ENCODE measurements at regions not wholly inside any gene's neighbourhood (a gene's known extent, or its start where the extent isn't known, plus 50 kb on each side); places are given as distances from the start of the nearest gene placed in this dataset.

GRCh38 chr7:26084418-26084817, 67.6 kb upstream of the NFE2L3 start:
- no peak overlapping the region for H3K9ac ChIP-seq (ENCODE audit: low read length)
- no peak for TF ChIP-seq RAD21 (conservative IDR thresholded peaks at IDR 0.05)
- no peak for TF ChIP-seq EZH2 (IDR thresholded peaks at IDR 0.05; ENCODE audit: borderline replicate concordance, insufficient read depth, low read length, poor library complexity, severe bottlenecking)
- TF ChIP-seq TAF1 (IDR thresholded peaks at IDR 0.05; ENCODE audit: low read depth), result no peak
- TF ChIP-seq SMC3 (conservative IDR thresholded peaks at IDR 0.05; ENCODE audit: poor library complexity), result no peak
- no peak for TF ChIP-seq MXI1 (conservative IDR thresholded peaks at IDR 0.05; ENCODE audit: poor library complexity, severe bottlenecking)
- no peak for TF ChIP-seq REST (IDR thresholded peaks at IDR 0.05; ENCODE audit: borderline replicate concordance)
- TF ChIP-seq CTCF (IDR thresholded peaks at IDR 0.05; ENCODE audit: poor library complexity, severe bottlenecking), result no peak
- TF ChIP-seq POLR2AphosphoS5 (IDR thresholded peaks at IDR 0.05), result no peak
- no peak for TF ChIP-seq EP300 (conservative IDR thresholded peaks at IDR 0.05; ENCODE audit: poor library complexity, severe bottlenecking)

GRCh38 chr7:26085771-26086170, 66.2 kb upstream of the NFE2L3 start:
- Histone ChIP-seq H3K4me2 (ENCODE audit: low read length) (no peak overlapping the region), H3K27me3 (ENCODE audit: insufficient read depth, low read depth, low read length) (no peaks in the 10 kb centered on the region), H3F3A (ENCODE audit: insufficient read depth, low read length, poor library complexity, severe bottlenecking) (no peaks in the 10 kb centered on the region), H3K9me3 (ENCODE audit: low read length) (no peaks in the 10 kb centered on the region), H3K36me3 (ENCODE audit: insufficient read depth, low read length) (no peaks in the 10 kb centered on the region), H3K9me2 (ENCODE audit: insufficient read depth, low read length) (no peaks in the 10 kb centered on the region), H3K9ac (ENCODE audit: low read length) (no peak overlapping the region), H4K20me1 (ENCODE audit: insufficient read depth) (no peaks in the 10 kb centered on the region), H3K27ac (ENCODE audit: low read length) (no peak overlapping the region), H2AFZ (ENCODE audit: low read depth, low read length) (no peak overlapping the region), H3K79me2 (replicated peaks; ENCODE audit: insufficient read depth, low read length) (no peaks in the 10 kb centered on the region), H3K4me3 (ENCODE audit: low read length) (no peak overlapping the region)
- TF ChIP-seq MXI1 (conservative IDR thresholded peaks at IDR 0.05; ENCODE audit: poor library complexity, severe bottlenecking), result no peak
- TF ChIP-seq EP300 (conservative IDR thresholded peaks at IDR 0.05; ENCODE audit: poor library complexity, severe bottlenecking), result no peak
- TF ChIP-seq RAD21 (conservative IDR thresholded peaks at IDR 0.05), result no peak
- no peak for TF ChIP-seq POLR2AphosphoS5 (IDR thresholded peaks at IDR 0.05)
- no peak for TF ChIP-seq TAF1 (IDR thresholded peaks at IDR 0.05; ENCODE audit: low read depth)
- TF ChIP-seq CTCF (IDR thresholded peaks at IDR 0.05; ENCODE audit: poor library complexity, severe bottlenecking), result no peak
- TF ChIP-seq SMC3 (conservative IDR thresholded peaks at IDR 0.05; ENCODE audit: poor library complexity), result no peak
- TF ChIP-seq EZH2 (IDR thresholded peaks at IDR 0.05; ENCODE audit: borderline replicate concordance, insufficient read depth, low read length, poor library complexity, severe bottlenecking), result no peak

More at GRCh38 chr7:26084418-26084817, 67.6 kb upstream of the NFE2L3 start:
- Histone ChIP-seq H4K20me1 (ENCODE audit: insufficient read depth) (no peaks in the 10 kb centered on the region), H3K27me3 (ENCODE audit: insufficient read depth, low read depth, low read length) (no peaks in the 10 kb centered on the region), H3K4me3 (ENCODE audit: low read length) (no peak overlapping the region), H3K4me2 (ENCODE audit: low read length) (no peak overlapping the region), H3K9me3 (ENCODE audit: low read length) (no peaks in the 10 kb centered on the region), H3K79me2 (replicated peaks; ENCODE audit: insufficient read depth, low read length) (no peaks in the 10 kb centered on the region), H3K36me3 (ENCODE audit: insufficient read depth, low read length) (no peaks in the 10 kb centered on the region), H3K9me2 (ENCODE audit: insufficient read depth, low read length) (no peaks in the 10 kb centered on the region), H3K27ac (ENCODE audit: low read length) (no peak overlapping the region), H2AFZ (ENCODE audit: low read depth, low read length) (no peak overlapping the region), H3F3A (ENCODE audit: insufficient read depth, low read length, poor library complexity, severe bottlenecking) (no peaks in the 10 kb centered on the region)

Data from neural cell (in vitro differentiated cells).